NCI-H748 (cell line): ENCODE measurements at regions not wholly inside any gene's neighbourhood (a gene's known extent, or its start where the extent isn't known, plus 50 kb on each side); places are given as distances from the start of the nearest gene placed in this dataset.
"Not testable (repeated sequence)": the region's sequence is repeated elsewhere in the genome, so short reads cannot be mapped to it uniquely, and the experiment has no call there.

ENCODE experiments used
- DNase-seq: peaks from one replicate; lab custom pipeline; 2025; ENCODE audit not compliant: unreplicated experiment; lab: John Stamatoyannopoulos, UW

GRCh38 chr12:83318386-83319098, 631.8 kb downstream of the TMTC2 start:
- DNase-seq, result no peak

- DNase-seq, result no peak
These were observed 630.9 kb downstream of the TMTC2 start for GRCh38 chr12:83317595-83317994.

- no peak for DNase-seq
These were observed 627.1 kb downstream of the TMTC2 start for GRCh38 chr12:83313827-83314226.

GRCh38 chr12:83313322-83313721, 626.6 kb downstream of the TMTC2 start:
- no peak for DNase-seq

GRCh38 chr12:83276904-83277303, 590.2 kb downstream of the TMTC2 start:
- DNase-seq, result no peak

DNA sequence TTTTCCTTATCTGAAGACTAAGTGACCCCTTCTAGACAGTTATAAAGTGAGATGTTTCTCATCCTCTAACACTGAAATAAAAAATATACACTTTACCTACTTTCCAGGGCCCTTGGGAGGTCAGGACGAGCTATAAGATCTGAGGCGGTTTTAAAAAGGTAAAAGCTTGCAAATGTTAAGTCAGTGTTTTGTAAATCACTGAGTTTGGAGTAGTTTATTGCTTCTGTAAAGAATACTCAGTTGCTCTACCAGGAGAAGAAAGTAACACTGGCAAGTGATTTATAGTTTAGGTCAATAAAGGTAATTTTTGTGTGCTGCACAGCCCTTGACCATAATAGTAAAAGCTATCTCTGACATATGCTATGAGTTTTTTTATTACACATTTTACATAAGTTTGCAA, 584.5 kb downstream of the TMTC2 start:
- no peak for DNase-seq

DNA sequence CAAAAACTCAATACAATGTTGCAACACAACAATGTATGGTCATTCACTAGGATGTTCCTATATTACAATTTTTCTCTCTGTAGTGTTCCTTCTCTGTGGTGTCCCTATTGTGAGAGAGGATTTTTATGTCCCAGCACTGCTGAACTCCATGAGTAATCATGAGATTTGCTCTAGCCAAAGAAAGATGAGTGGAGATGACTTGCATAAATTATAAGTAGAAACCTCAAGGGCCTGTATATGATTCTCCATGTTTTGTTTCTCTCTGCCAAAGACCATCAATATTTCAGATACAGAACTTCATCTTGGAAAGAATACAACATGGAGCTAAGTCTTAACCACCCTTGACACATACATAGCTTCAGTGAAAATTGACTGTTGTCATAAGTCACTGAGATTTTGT, 579.1 kb downstream of the TMTC2 start:
- DNase-seq, result no peak

- DNase-seq, result peak; percentile 15
These were observed 575.3 kb downstream of the TMTC2 start for GRCh38 chr12:83261998-83262397.

- DNase-seq, result not testable (repeated sequence)
These were observed 573.4 kb downstream of the TMTC2 start for GRCh38 chr12:83260126-83260525.

GRCh38 chr12:83257726-83258125, 571.0 kb downstream of the TMTC2 start:
- DNase-seq, result no peak

GRCh38 chr12:83256562-83256961, 569.9 kb downstream of the TMTC2 start:
- DNase-seq, result no peak

GRCh38 chr12:83250866-83251265, 564.2 kb downstream of the TMTC2 start:
- no peak for DNase-seq

- no peak for DNase-seq
These were observed 558.5 kb downstream of the TMTC2 start for GRCh38 chr12:83245156-83245555.

GRCh38 chr12:83244001-83244400, 557.3 kb downstream of the TMTC2 start:
- DNase-seq, result no peak

GRCh38 chr12:83233987-83234386, 547.3 kb downstream of the TMTC2 start:
- DNase-seq, result not testable (repeated sequence)

- not testable (repeated sequence) for DNase-seq
These were observed 540.3 kb downstream of the TMTC2 start for GRCh38 chr12:83226960-83227359.

- no peak for DNase-seq
These were observed 539.1 kb downstream of the TMTC2 start for GRCh38 chr12:83225806-83226205.

DNA sequence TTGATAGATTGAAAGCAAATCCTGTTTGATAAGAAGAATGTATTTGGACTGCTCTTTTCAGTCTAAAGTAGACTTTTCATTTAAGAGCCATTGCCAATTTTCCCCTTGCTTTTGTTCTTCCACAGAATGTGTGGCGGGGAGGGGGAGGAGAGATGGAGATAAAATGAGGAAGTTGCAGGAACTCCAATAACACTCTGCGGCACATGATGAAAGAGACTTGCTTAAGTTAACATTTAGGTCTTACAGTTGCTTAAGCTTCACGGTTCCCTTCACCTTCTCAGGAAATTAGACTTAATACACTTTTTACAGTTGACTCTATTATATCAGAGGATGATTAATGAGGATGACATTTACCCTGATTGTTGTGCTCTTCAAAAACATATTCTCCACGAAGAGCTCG, 537.3 kb downstream of the TMTC2 start:
- no peak for DNase-seq

- no peak for DNase-seq
These were observed 534.1 kb downstream of the TMTC2 start for GRCh38 chr12:83220774-83221173.

DNA sequence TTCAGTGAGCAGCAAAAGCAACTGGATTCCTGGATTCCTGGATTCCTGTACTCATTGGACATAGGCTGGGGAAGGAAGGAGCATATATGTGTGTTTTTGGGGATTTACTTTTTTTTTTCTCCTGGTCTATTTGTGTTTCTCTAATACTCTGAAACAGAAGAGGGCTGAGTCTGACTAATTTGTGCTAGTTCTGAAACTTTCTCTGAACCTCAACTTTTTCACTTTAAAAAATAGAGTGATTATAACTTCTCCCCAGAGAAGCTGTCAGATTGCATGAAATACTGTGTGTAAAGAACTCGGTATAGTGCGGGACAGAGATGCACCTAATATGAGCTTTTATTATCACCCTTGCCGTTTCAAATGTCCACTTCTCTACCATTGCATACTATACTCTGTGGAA, 529.5 kb downstream of the TMTC2 start:
- no peak for DNase-seq

GRCh38 chr12:83214185-83214584, 527.5 kb downstream of the TMTC2 start:
- no peak for DNase-seq

DNA sequence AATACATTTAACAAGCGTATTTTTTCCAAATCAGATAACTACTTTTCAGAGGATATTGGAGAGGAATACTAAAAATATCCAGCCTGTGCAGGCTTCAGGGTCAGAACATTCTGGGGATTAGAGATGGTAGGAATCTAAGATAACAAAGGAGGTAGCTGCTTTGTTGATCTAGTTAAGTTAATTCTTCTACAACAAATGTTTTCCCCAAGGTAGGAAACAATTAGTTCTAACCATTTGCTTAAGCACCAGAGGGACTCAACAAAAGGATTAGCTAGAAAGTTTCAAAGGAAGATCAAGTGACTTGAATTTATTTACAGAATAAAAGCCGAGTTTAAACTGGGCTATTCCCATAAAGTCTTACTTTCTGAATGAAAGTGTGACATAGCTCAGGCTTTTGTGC, 524.2 kb downstream of the TMTC2 start:
- DNase-seq, result no peak

DNA sequence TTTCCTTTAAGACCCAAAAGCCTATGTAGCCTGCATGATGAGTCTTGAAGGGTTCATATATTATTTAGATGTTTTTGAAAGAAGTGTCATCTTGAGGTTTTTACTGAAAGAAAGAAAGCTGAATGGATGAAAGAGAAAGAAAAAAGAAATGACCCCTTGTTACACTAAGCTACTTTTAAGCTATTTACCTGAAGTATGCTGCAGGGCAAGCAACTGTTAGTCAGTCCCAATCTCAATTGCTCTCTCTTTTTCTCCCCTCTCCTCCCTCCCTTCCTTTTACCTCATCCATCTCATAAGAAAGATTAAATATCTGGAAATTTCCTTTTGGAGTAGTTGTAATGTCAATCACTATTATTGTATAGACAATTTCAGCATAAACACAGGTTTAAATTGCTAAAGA, 512.4 kb downstream of the TMTC2 start:
- DNase-seq, result no peak
